Activated CD4-positive, alpha-beta T cell treated with anti-CD3 and anti-CD28 coated beads, Interleukin-2, amount 10 ng/mL, durations not matched to agents 24 days and 14 days (primary cell): ENCODE measurements at regions not wholly inside any gene's neighbourhood (a gene's known extent, or its start where the extent isn't known, plus 50 kb on each side); places are given as distances from the start of the nearest gene placed in this dataset.
A peak's percentile ranks its signal among the peaks of the same experiment; 100 is the strongest.
"Not testable (repeated sequence)": the region's sequence is repeated elsewhere in the genome, so short reads cannot be mapped to it uniquely, and the experiment has no call there.

ENCODE experiments used
- DNase-seq: peaks from one replicate; pipeline ENCODE4 v3.0.0; 2022
- H3K27ac Mint-ChIP-seq: one replicate; pipeline ENCODE4 v1.8.0; 2022; ENCODE audit warnings: mild to moderate bottlenecking, mixed read lengths
- H3K27me3 Mint-ChIP-seq: one replicate; pipeline ENCODE4 v1.8.0; 2022; ENCODE audit warnings: mixed read lengths
- H3K36me3 Mint-ChIP-seq: one replicate; pipeline ENCODE4 v1.8.0; 2022; ENCODE audit warnings: low read depth, mild to moderate bottlenecking, mixed read lengths
- H3K4me1 Mint-ChIP-seq: one replicate; pipeline ENCODE4 v1.8.0; 2021; ENCODE audit warnings: mixed read lengths
- H3K4me3 Mint-ChIP-seq: one replicate; pipeline ENCODE4 v1.8.0; 2022; ENCODE audit warnings: mild to moderate bottlenecking, moderate library complexity, mixed read lengths
- H3K9me3 Mint-ChIP-seq: one replicate; pipeline ENCODE4 v1.8.0; 2021; ENCODE audit warnings: mixed read lengths
- intact Hi-C: fragments of 100-400 bp; cut with micrococcal nuclease; formaldehyde crosslinking; loops from one replicate; pipeline ENCODE4 v1.15.1; 2023

GRCh38 chr9:79408200-79408599 is 163.6 kb upstream of the TLE4 start:
- H3K4me3 Mint-ChIP-seq = no peak overlapping the region
- no peaks in the 10 kb centered on the region for H3K4me1 Mint-ChIP-seq
- no peak for DNase-seq
- no peaks in the 10 kb centered on the region for H3K27me3 Mint-ChIP-seq
- intact Hi-C loops = no loop called here
- no peak overlapping the region for H3K27ac Mint-ChIP-seq
- no peaks in the 10 kb centered on the region for H3K9me3 Mint-ChIP-seq
- H3K36me3 Mint-ChIP-seq = no peaks in the 10 kb centered on the region

- no peak for DNase-seq
- H3K27me3 Mint-ChIP-seq = no peaks in the 10 kb centered on the region
- H3K27ac Mint-ChIP-seq = no peak overlapping the region
- intact Hi-C loops = no loop called here
- no peaks in the 10 kb centered on the region for H3K4me1 Mint-ChIP-seq
- no peaks in the 10 kb centered on the region for H3K9me3 Mint-ChIP-seq
- no peaks in the 10 kb centered on the region for H3K36me3 Mint-ChIP-seq
- no peak overlapping the region for H3K4me3 Mint-ChIP-seq
Observed at GRCh38 chr9:79408617-79409016, 163.1 kb upstream of the TLE4 start.

DNA sequence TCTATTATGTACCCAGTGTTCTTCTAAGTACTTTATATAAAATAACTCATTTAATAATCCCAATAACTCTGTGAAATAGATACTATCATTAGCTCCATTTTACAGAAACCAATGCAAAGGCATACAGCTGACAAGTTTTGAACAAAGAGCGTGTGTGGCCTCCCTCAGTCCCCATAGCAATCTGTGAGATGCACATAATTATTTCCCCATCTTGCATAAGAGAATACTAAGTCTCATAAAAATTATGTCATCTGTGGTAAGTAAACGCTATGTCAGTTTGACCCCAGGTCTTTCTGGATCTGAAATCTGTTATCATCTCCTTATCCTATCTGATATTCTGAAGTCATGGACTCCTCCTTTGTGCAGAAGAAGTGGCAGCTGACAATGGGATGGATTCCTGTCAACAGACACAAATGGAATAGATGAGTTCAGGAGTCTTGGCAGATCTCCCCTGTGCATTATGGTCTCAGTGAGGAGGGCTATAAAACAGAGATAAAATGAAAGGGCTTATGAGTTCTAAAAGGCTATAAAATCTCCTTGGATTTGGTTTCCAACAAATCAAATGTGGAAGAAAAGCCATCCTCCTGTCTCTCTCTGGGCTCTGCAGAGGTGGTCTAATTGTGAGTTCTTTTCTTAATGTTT is 162.5 kb upstream of the TLE4 start:
- no peaks in the 10 kb centered on the region for H3K27me3 Mint-ChIP-seq

GRCh38 chr9:79425840-79426239 is 145.9 kb upstream of the TLE4 start:
- intact Hi-C loops = no loop called here
- no peak overlapping the region for H3K4me3 Mint-ChIP-seq
- H3K4me1 Mint-ChIP-seq = no peaks in the 10 kb centered on the region
- no peak for DNase-seq
- no peak overlapping the region for H3K27ac Mint-ChIP-seq
- H3K27me3 Mint-ChIP-seq = no peaks in the 10 kb centered on the region
- H3K36me3 Mint-ChIP-seq = no peaks in the 10 kb centered on the region
- H3K9me3 Mint-ChIP-seq = peaks cover 20% of the 10 kb centered on the region

More for the DNA sequence above, 162.5 kb upstream of the TLE4 start:
- no peak for DNase-seq
- H3K9me3 Mint-ChIP-seq = no peaks in the 10 kb centered on the region
- no peaks in the 10 kb centered on the region for H3K36me3 Mint-ChIP-seq
- intact Hi-C loops = no loop called here
- H3K4me3 Mint-ChIP-seq = no peak overlapping the region
- H3K4me1 Mint-ChIP-seq = no peaks in the 10 kb centered on the region
- no peak overlapping the region for H3K27ac Mint-ChIP-seq

GRCh38 chr9:79428422-79428821 is 143.3 kb upstream of the TLE4 start:
- no peak overlapping the region for H3K4me3 Mint-ChIP-seq
- no peaks in the 10 kb centered on the region for H3K36me3 Mint-ChIP-seq
- no peaks in the 10 kb centered on the region for H3K4me1 Mint-ChIP-seq
- H3K27ac Mint-ChIP-seq = no peak overlapping the region
- intact Hi-C loops = no loop called here
- H3K27me3 Mint-ChIP-seq = no peaks in the 10 kb centered on the region
- peaks cover 17% of the 10 kb centered on the region for H3K9me3 Mint-ChIP-seq
- no peak for DNase-seq

- no peak overlapping the region for H3K27ac Mint-ChIP-seq
- no peaks in the 10 kb centered on the region for H3K4me1 Mint-ChIP-seq
- H3K27me3 Mint-ChIP-seq = no peaks in the 10 kb centered on the region
- H3K9me3 Mint-ChIP-seq = peaks cover 15% of the 10 kb centered on the region
- intact Hi-C loops = no loop called here
- H3K4me3 Mint-ChIP-seq = no peak overlapping the region
- H3K36me3 Mint-ChIP-seq = no peaks in the 10 kb centered on the region
- no peak for DNase-seq
Observed at GRCh38 chr9:79430619-79431018, 141.1 kb upstream of the TLE4 start.

DNA sequence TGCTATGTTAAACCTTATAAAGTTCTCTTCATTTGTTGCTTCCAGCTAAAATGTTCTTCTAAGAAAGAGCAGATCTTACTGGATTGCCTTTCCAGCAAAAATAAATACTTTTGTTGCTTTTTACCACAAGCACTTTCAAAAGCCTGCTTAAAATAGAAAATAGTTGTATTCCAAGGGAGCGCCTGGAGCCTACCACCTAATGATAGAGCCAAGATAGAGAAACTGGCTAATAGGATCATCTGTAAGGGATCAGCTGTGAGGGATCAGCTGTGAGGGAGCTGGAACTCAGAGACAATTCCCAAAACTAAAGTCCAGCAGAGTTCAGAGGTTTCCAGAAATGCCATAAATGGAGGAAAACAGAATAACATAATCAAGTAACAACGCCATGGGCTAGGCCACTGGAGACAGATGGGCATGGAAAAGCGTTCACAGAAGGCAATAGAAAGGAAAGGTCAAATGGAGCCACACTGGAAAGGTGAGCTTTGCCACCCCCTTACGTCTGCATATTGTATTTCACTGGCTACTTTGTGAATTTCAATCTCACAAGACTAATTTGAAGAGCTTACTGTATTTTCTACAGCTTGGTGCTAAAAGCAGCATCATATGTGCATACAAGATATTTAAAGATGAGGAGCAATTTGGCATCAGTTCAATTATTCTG is 140.6 kb upstream of the TLE4 start:
- Mint-ChIP-seq H3K4me1 (no peaks in the 10 kb centered on the region), H3K9me3 (peaks cover 10% of the 10 kb centered on the region), H3K27me3 (no peaks in the 10 kb centered on the region), H3K27ac (no peak overlapping the region), H3K4me3 (no peak overlapping the region), H3K36me3 (no peaks in the 10 kb centered on the region)
- intact Hi-C loops = no loop called here
- DNase-seq = no peak

- Mint-ChIP-seq H3K27ac (no peak overlapping the region), H3K9me3 (peaks cover 7% of the 10 kb centered on the region), H3K4me3 (no peak overlapping the region), H3K27me3 (no peaks in the 10 kb centered on the region), H3K4me1 (no peaks in the 10 kb centered on the region), H3K36me3 (no peaks in the 10 kb centered on the region)
- intact Hi-C loops = no loop called here
- DNase-seq = no peak
Observed at GRCh38 chr9:79432485-79432884, 139.3 kb upstream of the TLE4 start.

- H3K9me3 Mint-ChIP-seq = peaks cover 7% of the 10 kb centered on the region
- intact Hi-C loops = no loop called here
- no peak overlapping the region for H3K27ac Mint-ChIP-seq
- H3K4me3 Mint-ChIP-seq = no peak overlapping the region
- H3K4me1 Mint-ChIP-seq = no peaks in the 10 kb centered on the region
- no peak for DNase-seq
- no peaks in the 10 kb centered on the region for H3K27me3 Mint-ChIP-seq
- no peaks in the 10 kb centered on the region for H3K36me3 Mint-ChIP-seq
Observed at GRCh38 chr9:79433703-79434102, 138.1 kb upstream of the TLE4 start.

DNA sequence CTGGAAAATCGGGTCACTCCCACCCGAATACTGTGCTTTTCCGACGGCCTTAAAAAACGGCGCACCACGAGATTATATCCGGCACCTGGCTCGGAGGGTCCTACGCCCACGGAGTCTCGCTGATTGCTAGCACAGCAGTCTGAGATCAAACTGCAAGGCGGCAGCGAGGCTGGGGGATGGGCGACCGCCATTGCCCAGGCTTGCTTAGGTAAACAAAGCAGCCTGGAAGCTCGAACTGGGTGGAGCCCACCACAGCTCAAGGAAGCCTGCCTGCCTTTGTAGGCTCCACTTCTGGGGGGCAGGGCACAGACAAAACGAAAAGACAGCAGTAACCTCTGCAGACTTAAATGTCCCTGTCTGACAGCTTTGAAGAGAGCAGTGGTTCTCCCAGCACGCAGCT is 132.5 kb upstream of the TLE4 start:
- peak; percentile 54 for DNase-seq

DNA sequence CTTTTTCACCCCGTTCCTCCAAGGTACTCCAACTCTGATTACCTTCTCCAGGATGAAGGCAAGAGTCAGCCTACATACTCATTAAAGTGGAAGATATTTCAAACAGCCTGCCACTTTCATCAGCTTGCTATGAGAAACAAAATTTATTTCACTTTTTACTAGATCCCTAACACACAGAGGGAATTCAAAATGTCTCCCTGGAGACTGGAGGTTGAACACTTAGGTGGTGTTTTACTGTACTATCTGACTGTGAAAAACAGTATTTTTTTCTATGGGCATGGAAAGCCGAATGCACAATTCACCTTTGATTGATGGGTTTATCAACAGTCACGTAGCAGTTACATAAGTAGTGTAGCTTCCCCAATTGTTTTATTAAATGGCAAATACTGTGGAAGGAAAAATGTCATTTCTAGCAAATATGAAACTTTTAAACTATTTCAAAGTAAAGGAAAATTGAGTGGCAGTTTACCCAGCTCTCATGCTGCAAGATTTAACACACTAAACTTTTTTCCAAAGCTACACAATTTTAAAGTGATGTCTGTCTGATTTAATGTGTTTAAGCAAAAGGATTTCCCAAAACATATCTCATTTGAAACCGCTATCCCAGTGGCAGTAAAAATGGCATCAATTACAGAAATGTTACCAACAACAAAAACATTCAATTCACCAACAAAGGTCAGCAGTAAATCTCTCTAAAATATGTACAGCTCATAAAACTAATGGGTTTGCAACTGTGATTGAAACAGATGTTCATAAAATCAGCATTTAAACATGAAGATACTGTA is 125.0 kb upstream of the TLE4 start:
- no peak for DNase-seq
- no peaks in the 10 kb centered on the region for H3K36me3 Mint-ChIP-seq
- no peak overlapping the region for H3K4me3 Mint-ChIP-seq
- intact Hi-C loops = no loop called here
- no peaks in the 10 kb centered on the region for H3K9me3 Mint-ChIP-seq
- no peaks in the 10 kb centered on the region for H3K4me1 Mint-ChIP-seq
- no peak overlapping the region for H3K27ac Mint-ChIP-seq
- peaks cover 2% of the 10 kb centered on the region for H3K27me3 Mint-ChIP-seq

More for the DNA sequence above, 132.5 kb upstream of the TLE4 start:
- H3K4me3 Mint-ChIP-seq, H3K9me3 Mint-ChIP-seq, H3K36me3 Mint-ChIP-seq, H3K27me3 Mint-ChIP-seq, intact Hi-C loops, H3K27ac Mint-ChIP-seq, H3K4me1 Mint-ChIP-seq: not testable (repeated sequence)

DNA sequence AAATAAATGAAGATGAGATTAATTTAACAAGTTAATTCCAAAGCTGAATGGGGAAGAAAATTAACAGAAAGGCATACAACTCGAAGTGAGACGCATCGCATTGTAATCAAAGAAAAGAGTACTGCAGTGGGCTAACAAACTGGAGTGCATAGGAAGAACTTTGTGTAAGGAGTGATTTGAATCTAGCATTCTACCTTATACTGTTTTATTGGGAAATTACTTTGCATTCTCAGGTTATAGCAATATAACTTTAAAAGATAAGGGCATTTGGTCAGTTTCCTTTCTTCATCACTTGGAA is 124.5 kb upstream of the TLE4 start:
- H3K36me3 Mint-ChIP-seq = no peaks in the 10 kb centered on the region
- no peak overlapping the region for H3K27ac Mint-ChIP-seq
- intact Hi-C loops = no loop called here
- H3K27me3 Mint-ChIP-seq = peaks cover 2% of the 10 kb centered on the region
- H3K9me3 Mint-ChIP-seq = peaks cover 1% of the 10 kb centered on the region
- no peaks in the 10 kb centered on the region for H3K4me1 Mint-ChIP-seq
- no peak for DNase-seq
- no peak overlapping the region for H3K4me3 Mint-ChIP-seq

DNA sequence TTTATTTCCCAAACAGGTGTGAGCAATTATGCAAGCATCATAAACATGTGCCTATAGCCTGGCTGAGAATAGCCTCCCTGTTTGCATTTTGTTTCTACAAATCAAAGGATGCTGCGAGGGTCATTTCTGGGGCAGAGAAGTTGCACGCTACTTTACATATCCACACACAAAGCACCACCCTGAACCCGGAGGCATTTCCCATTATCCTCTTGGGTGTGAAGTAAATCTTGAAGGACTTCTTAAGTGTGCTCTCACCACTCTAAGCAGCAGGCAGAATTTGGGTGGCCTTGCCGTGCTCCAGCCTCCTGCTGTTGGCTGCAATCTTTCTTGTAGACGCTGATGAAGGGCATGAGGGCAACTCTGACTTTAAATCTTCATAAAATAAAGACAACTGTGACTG is 124.0 kb upstream of the TLE4 start:
- no peaks in the 10 kb centered on the region for H3K36me3 Mint-ChIP-seq
- peaks cover 4% of the 10 kb centered on the region for H3K9me3 Mint-ChIP-seq
- H3K27ac Mint-ChIP-seq = no peak overlapping the region
- intact Hi-C loops = no loop called here
- no peaks in the 10 kb centered on the region for H3K4me1 Mint-ChIP-seq
- H3K4me3 Mint-ChIP-seq = no peak overlapping the region
- DNase-seq = no peak
- peaks cover 4% of the 10 kb centered on the region for H3K27me3 Mint-ChIP-seq

DNA sequence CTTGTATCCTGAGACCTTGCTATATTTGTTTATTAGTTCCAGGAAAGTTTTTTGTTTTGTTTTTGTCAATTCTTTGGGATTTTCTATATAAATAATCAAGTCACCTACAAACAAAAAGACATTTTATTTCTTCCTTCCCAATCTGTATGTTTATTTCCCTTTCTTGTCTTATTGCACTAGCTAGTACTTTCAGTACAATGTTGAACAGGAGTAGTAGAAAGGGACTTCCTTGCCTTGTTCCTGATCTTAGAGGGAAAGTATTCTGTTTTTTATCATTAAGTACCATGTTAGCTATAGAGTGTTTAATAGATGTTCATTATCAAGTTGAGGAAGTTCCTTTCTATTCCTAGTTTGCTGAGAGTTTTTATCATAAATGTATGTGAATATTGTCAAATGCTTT is 119.5 kb upstream of the TLE4 start:
- Mint-ChIP-seq H3K4me1 (no peaks in the 10 kb centered on the region), H3K27ac (no peak overlapping the region), H3K9me3 (peaks cover 4% of the 10 kb centered on the region), H3K36me3 (no peaks in the 10 kb centered on the region), H3K4me3 (no peak overlapping the region), H3K27me3 (peaks cover 4% of the 10 kb centered on the region)
- DNase-seq = no peak
- intact Hi-C loops = no loop called here
